Left cardiac atrium (tissue), 4 donors: ENCODE measurements at regions not wholly inside any gene's neighbourhood (a gene's known extent, or its start where the extent isn't known, plus 50 kb on each side); places are given as distances from the start of the nearest gene placed in this dataset.

ENCODE experiments used
- ATAC-seq, 2 donors: fragments of 200-7000 bp; cut with Tn5 transposase; one replicate each; pipeline ENCODE4 v1.9.1; 2020; ENCODE audit warnings: mild to moderate bottlenecking in 2 of 2, moderate library complexity in 2 of 2
- DNase-seq: peaks from one replicate; pipeline ENCODE4 v3.0.0-alpha.2; 2020
- intact Hi-C, 2 donors: fragments of 100-400 bp; cut with DNase I; formaldehyde crosslinking; loops; one replicate each; pipeline versions ENCODE4 v1.14.1 to v1.15.1; 2022 to 2023
- donor health status: DM: no; HTN: yes; CAD: no.
- donor health status: DM: no; HTN: yes; CAD: no; lungs with severe emphysema.
- donor health status: DM: yes; HTN: yes; CAD: no.
- donor health status: Dilated cardiomyopathy.

- ATAC-seq = peak; percentile 61 to 97
- peak; percentile 48 for DNase-seq
- intact Hi-C loops = no loop called here
Observed at GRCh38 chr4:144449611-144450010, 196.3 kb upstream of the HHIP start.

- intact Hi-C loops = no loop called here
- no peak for DNase-seq
- ATAC-seq = no peak
Observed at GRCh38 chr4:144450526-144450925, 195.4 kb upstream of the HHIP start.

- DNase-seq (no peak), ATAC-seq (no peak)
- intact Hi-C loops = no loop called here
Observed at GRCh38 chr4:144451766-144452450, 194.0 kb upstream of the HHIP start.

GRCh38 chr4:144456196-144456595 is 189.8 kb upstream of the HHIP start:
- no peak for ATAC-seq
- intact Hi-C loops = no loop called here
- DNase-seq = no peak

- intact Hi-C loops = no loop called here
- DNase-seq (no peak), ATAC-seq (no peak)
Observed at GRCh38 chr4:144461906-144462305, 184.1 kb upstream of the HHIP start.

- intact Hi-C loops = no loop called here
- DNase-seq (no peak), ATAC-seq (no peak)
Observed at GRCh38 chr4:144463236-144463635, 182.7 kb upstream of the HHIP start.

DNA sequence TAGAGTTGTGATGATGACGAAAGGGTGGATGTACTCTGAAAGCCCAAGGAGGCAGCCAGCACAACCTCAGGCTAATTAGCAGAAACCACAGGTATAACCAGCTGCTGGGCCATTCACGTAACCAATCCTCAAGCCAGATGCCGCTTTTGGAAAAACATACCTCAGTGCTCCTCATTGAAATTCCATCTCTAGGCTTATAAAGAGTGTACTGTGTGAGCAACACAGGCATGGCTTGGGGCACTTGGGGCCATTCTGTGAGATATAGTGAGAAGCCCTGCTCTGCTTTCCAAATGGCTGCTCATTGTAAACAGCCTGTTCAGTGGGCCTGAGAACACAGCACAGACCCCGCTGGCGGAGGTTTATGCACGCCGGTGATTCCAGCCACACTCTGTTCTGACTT is 182.1 kb upstream of the HHIP start:
- no peak for ATAC-seq
- DNase-seq = no peak
- intact Hi-C loops = no loop called here

DNA sequence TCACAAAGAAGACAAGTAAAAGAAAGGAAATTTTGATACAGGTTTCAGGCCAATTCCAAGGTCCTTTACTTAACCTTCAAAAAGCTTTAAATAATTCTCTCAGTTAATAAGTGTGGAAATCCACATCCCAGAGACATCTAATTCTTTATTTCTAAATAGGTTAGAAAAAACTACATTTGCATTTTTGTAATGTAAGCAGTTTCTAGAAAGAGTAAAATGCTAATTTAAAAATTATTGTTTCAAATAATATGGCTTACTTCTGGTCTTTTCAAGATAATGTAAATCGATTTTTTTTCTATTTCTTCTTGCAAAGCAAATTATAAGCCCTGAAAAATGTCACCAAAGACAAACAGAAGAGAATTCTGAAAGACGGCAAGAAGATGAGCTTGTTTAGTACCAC is 180.4 kb upstream of the HHIP start:
- ATAC-seq = no peak
- intact Hi-C loops = no loop called here
- no peak for DNase-seq

- ATAC-seq = no peak
- intact Hi-C loops = no loop called here
- DNase-seq = no peak
Observed at GRCh38 chr4:144480068-144480467, 165.9 kb upstream of the HHIP start.

DNA sequence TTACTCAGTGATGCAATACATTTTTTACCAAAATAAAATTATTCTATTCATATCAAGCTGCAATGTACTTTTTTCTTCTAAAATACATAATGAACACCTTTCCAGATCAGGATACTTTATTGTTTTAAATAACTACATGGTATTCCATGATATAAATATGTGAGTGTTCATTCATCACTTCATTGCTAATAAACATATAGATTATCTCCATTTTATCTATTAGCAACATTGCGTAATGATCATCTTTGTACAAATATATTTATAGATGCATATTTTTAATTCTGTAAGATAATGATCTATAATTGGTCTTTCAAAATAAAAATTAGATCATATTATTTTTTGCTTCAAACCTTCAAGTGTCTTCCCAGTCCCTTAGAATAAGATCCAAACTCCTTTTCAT is 156.1 kb upstream of the HHIP start:
- intact Hi-C loops = no loop called here
- ATAC-seq = no peak
- no peak for DNase-seq

- intact Hi-C loops = no loop called here
- ATAC-seq (no peak), DNase-seq (no peak)
Observed at GRCh38 chr4:144494280-144494679, 151.7 kb upstream of the HHIP start.

GRCh38 chr4:144495944-144496343 is 150.0 kb upstream of the HHIP start:
- DNase-seq (no peak), ATAC-seq (no peak)
- intact Hi-C loops = no loop called here

- no peak for DNase-seq
- ATAC-seq = no peak
- intact Hi-C loops = no loop called here
Observed at GRCh38 chr4:144499777-144500176, 146.2 kb upstream of the HHIP start.

DNA sequence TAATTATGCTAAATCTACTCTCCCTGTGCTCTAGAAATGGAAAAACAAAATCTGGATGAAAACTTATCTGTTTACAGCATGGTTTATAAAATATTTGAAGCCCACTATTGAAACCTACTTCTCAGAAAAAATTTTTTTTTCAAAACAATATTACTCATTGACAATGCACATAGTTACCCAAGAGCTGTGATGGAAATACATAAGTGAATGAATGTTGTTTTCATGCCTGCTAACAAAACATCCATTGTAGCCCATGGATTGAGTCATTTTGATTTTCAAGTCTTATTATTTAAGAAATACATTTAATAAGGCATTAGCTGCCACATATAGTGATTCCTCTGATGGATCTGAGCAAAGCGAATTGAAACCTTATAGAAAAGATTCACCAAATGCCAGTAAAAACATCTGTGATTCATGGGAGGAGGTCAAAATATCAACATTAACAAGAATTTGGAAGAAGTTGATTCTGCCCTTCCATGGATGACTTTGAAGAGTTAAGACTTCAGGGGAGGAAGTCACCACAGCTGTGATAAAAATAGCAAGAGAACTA is 144.7 kb upstream of the HHIP start:
- ATAC-seq (no peak), DNase-seq (no peak)
- intact Hi-C loops = no loop called here

DNA sequence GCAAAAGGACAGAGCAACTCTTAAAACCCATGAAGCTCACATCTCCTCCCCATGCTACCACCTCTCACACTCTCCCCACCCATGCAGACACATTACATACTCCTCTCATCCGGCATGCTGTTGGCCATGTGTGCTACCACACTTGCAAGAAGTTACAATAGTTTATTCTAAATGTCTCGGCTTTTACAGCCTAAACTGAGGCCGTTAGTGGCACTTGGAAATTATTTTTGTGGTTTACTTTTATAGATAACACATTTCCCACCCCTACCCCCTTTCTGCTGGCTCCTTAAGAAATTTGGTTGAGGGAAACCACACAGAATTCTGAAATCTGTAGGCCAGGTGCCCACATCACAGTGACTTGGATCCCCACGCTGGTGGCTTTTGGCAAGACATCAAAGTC is 141.1 kb upstream of the HHIP start:
- intact Hi-C loops = no loop called here
- DNase-seq (no peak), ATAC-seq (no peak)

GRCh38 chr4:144507311-144508101 is 138.4 kb upstream of the HHIP start:
- ATAC-seq (no peak), DNase-seq (no peak)
- intact Hi-C loops = no loop called here

- no peak for DNase-seq
- ATAC-seq = no peak
Observed at GRCh38 chr4:144509088-144510015, 136.6 kb upstream of the HHIP start.

GRCh38 chr4:144514736-144515135 is 131.2 kb upstream of the HHIP start:
- DNase-seq = no peak
- ATAC-seq = no peak
- intact Hi-C loops = no loop called here

More at GRCh38 chr4:144509088-144510015, 136.6 kb upstream of the HHIP start:
- intact Hi-C loops = no loop called here

GRCh38 chr4:144518181-144518895 is 127.6 kb upstream of the HHIP start:
- intact Hi-C loops = no loop called here
- no peak for ATAC-seq
- no peak for DNase-seq
